OCI-LY3 (cell line): ENCODE measurements at regions not wholly inside any gene's neighbourhood (a gene's known extent, or its start where the extent isn't known, plus 50 kb on each side); places are given as distances from the start of the nearest gene placed in this dataset.

Experiments
- EZH2phosphoT487 ChIP-seq: fragments of 200-600 bp; shearing (Covaris generic); IDR thresholded peaks from 2 replicates; pipeline ENCODE4 v1.6.1; 2018; ENCODE audit warnings: antibody characterized with exemption, mixed run types, low read depth
- TF ChIP-seq, protein P1 (sequence below): fragments of 200-600, 300-600 bp; sonication (generic); IDR thresholded peaks from 2 replicates; pipeline ENCODE4 v1.5.1; 2014; ENCODE audit warnings: antibody characterized with exemption, low read length, low read depth

DNA sequence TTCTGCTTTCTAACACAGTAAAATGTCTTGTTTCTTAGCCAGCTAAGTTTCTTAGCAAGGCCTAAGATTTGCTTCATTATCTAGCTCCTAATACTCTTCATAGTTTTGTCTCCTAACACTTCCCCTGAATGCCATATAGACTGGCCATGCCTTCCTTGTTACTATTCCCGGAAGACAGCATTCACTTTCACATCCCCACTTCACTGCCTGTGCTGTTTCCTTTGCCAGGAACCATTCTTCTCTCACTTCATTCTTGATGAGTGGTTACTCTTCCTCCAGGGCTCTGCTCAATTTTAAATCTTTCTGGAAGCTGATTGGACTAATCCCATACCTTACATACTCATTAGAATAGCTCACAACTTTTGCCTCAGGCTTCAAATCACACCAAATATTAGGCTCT lies 1510.2 kb upstream of the DDX18 start:
- TF ChIP-seq, protein P1, sequence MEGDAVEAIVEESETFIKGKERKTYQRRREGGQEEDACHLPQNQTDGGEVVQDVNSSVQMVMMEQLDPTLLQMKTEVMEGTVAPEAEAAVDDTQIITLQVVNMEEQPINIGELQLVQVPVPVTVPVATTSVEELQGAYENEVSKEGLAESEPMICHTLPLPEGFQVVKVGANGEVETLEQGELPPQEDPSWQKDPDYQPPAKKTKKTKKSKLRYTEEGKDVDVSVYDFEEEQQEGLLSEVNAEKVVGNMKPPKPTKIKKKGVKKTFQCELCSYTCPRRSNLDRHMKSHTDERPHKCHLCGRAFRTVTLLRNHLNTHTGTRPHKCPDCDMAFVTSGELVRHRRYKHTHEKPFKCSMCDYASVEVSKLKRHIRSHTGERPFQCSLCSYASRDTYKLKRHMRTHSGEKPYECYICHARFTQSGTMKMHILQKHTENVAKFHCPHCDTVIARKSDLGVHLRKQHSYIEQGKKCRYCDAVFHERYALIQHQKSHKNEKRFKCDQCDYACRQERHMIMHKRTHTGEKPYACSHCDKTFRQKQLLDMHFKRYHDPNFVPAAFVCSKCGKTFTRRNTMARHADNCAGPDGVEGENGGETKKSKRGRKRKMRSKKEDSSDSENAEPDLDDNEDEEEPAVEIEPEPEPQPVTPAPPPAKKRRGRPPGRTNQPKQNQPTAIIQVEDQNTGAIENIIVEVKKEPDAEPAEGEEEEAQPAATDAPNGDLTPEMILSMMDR = no peak
- no peak for TF ChIP-seq EZH2phosphoT487
